Fibroblast of mammary gland (primary cell): ENCODE measurements at regions not wholly inside any gene's neighbourhood (a gene's known extent, or its start where the extent isn't known, plus 50 kb on each side); places are given as distances from the start of the nearest gene placed in this dataset.
"Not testable (repeated sequence)": the region's sequence is repeated elsewhere in the genome, so short reads cannot be mapped to it uniquely, and the experiment has no call there.

Source experiments
- DNase-seq: peaks from one replicate; pipeline ENCODE4 v3.0.0-alpha.2; 2010; ENCODE audit warnings: low read depth
- H3K4me3 ChIP-seq: 2 replicates; pipeline ENCODE4 v1.5.1; 2011; ENCODE audit warnings: low read depth, mild to moderate bottlenecking, low read length, moderate library complexity; ENCODE audit not compliant: control insufficient read depth
- TF ChIP-seq, protein P1 (sequence below): conservative IDR thresholded peaks from 2 replicates; pipeline ENCODE4 v1.5.1; 2011; ENCODE audit warnings: low read depth, low read length, inconsistent platforms; ENCODE audit not compliant: control insufficient read depth, insufficient read depth

DNA sequence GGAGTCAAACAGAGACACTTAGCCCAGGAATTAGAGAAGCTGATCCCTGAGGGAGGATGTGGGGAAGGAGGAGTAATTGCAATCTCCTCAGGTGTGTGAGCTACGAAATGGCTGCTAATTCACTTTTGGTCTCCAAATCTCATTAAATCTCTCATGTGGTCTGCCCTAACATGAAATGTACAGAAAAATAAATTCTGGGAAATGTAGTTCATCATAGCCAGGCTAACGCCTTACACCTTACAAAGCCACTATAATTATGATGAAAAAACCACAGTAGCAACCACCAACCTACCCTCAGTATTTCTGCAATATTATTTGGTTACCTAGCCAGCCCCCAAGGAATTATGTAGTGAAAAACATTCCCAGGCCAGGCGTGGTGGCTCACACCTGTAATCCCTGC is 354.0 kb downstream of the TMEM167A start:
- DNase-seq = no peak
- no peak overlapping the region for H3K4me3 ChIP-seq
- TF ChIP-seq, protein P1, sequence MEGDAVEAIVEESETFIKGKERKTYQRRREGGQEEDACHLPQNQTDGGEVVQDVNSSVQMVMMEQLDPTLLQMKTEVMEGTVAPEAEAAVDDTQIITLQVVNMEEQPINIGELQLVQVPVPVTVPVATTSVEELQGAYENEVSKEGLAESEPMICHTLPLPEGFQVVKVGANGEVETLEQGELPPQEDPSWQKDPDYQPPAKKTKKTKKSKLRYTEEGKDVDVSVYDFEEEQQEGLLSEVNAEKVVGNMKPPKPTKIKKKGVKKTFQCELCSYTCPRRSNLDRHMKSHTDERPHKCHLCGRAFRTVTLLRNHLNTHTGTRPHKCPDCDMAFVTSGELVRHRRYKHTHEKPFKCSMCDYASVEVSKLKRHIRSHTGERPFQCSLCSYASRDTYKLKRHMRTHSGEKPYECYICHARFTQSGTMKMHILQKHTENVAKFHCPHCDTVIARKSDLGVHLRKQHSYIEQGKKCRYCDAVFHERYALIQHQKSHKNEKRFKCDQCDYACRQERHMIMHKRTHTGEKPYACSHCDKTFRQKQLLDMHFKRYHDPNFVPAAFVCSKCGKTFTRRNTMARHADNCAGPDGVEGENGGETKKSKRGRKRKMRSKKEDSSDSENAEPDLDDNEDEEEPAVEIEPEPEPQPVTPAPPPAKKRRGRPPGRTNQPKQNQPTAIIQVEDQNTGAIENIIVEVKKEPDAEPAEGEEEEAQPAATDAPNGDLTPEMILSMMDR = no peak

DNA sequence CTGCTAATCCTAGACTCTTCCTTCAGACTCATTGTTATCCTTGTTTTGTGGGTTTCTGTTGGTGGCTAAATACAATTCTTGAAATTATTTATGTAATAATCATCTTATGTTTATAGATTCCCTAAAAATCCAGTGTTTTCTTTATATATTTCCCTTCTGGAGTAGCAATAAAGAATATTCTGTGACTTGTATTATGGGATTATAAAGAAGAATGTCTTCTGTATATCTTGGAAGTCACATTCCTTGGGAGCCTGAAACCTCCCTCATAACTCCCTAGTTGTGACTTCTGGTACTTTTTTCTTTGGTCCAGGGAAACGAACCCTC is 356.1 kb downstream of the TMEM167A start:
- no peak overlapping the region for H3K4me3 ChIP-seq
- DNase-seq = no peak
- TF ChIP-seq, protein P1 = no peak

DNA sequence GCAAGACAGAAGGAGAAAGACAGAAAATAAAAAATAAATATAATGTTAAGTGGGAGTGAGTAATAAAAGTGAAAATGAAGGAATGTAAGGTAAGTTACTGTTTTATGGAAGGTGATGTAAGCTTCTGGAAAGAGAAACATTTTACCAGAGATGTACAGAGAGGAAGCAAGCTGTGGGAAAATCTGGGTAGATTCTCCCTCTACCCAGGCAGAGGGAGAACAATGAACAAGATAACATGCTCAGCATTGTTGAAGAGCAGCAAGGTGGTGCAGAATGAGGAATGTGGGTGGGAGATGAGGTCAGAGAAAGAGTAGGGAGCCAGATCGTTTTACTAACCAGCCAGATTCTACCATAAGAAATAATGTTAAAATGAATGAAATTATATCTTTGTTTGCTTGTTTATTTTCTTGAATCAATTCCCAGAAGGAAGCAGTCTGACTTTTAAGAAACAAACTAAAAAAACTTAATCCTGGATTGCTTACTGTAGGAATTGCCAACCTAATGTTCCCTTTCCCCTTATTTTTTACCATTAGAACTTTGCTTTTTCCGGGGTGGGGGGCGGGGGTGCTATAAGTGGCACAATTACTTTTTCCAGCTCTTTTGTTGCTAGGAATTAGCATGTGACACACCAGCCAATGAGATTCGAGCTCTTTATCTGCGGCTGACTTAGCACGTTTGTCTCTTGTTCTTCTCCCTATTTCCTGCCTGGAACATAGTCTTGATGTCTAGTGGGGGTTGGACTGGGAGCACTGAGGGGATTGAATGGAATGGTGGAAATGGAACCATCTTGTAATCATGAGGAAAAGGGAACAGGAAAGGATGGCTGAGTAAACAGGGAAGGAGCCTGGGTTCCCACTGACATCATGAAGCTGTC is 356.7 kb downstream of the TMEM167A start:
- no peak overlapping the region for H3K4me3 ChIP-seq
- TF ChIP-seq, protein P1 = no peak
- DNase-seq = no peak

DNA sequence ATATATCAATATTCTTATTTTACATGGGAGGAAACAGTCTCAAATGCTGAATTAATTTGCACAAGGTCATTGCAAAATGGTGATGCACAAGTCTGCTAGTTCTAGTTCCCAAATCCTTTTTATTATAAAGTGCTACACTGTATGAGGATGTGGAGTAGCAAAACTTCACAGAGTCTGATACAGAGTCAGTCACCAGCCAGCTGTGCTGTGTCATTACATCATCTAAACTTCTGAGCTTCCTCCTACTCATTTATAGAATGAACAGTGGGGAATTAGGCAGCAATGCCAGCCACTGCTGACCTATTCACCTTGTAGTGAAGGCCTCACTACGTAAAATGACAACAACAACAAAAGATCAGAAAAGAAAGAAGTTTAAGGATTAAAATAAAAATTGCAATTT is 357.8 kb downstream of the TMEM167A start:
- H3K4me3 ChIP-seq = no peak overlapping the region
- peak; percentile 25 for DNase-seq
- TF ChIP-seq, protein P1 = no peak

DNA sequence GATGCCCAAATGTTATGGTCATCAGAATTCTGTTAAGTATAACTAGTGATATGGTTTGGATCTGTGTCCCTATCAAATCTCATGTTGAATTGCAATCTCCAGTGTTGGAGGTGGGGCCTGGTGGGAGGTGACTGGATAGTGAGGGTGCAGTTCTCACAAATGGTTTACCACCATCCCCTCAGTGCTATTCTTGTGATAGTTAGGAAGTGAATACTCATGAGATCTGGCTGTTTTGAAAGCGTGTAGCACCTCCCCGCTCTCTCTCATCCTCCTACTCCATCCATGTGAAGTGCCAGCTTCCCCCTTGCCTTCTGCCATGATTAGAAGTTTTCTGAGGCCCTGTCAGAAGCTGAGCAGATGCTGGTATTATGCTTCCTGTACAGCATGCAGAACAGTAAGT is 359.5 kb downstream of the TMEM167A start:
- TF ChIP-seq, protein P1 = no peak
- H3K4me3 ChIP-seq = no peak overlapping the region
- DNase-seq = no peak

DNA sequence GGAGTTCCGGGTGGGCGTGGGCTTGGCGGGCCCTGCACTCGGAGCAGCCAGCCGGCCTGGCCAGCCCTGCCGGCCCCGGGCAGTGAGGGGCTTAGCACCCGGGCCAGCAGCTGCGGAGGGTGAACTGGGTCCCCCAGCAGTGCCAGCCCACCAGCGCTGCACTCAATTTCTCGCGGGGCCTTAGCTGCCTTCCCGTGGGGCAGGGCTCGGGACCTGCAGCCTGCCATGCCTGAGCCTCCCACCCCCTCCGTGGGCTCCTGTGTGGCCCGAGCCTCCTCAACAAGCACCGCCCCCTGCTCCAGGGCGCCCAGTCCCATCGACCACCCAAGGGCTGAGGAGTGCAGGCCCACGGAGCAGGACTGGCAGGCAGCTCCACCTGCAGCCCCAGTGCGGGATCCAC is 362.5 kb downstream of the TMEM167A start:
- not testable (repeated sequence) for DNase-seq, H3K4me3 ChIP-seq

DNA sequence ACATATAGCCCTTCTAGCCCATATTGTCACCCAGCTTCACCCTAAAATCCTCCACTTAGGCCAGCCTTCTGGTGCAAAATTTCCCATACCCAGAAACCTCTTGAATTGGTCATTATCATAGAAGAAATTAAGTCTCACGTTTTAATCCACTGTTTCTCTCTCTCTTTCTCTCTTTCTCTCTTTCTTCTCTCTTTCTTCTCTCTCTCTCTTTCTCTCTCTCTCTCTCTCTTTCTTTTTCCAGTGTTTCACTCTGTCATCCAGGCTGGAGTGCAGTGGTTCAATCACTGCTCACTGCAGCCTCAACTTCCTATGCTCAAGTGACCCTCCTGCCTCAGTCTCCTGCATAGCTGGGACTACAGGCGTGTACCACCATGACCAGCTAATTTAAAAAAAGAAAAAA is 363.4 kb downstream of the TMEM167A start:
- TF ChIP-seq, protein P1 = no peak
- no peak overlapping the region for H3K4me3 ChIP-seq
- DNase-seq = no peak
